ENCODE measurements at regions not wholly inside any gene's neighbourhood (a gene's known extent, or its start where the extent isn't known, plus 50 kb on each side); places are given as distances from the start of the nearest gene placed in this dataset.

GRCh38 chr2:220961143-220961860 lies 610.8 kb downstream of the EPHA4 start:
- DNase-seq = no peak

GRCh38 chr2:220962556-220962955 lies 609.5 kb downstream of the EPHA4 start:
- DNase-seq = no peak

- DNase-seq = no peak
Observed at GRCh38 chr2:220963076-220963475, 609.0 kb downstream of the EPHA4 start.

GRCh38 chr2:220963930-220964329 lies 608.2 kb downstream of the EPHA4 start:
- DNase-seq = no peak

GRCh38 chr2:220966636-220967035 lies 605.5 kb downstream of the EPHA4 start:
- DNase-seq = no peak

GRCh38 chr2:220969348-220969747 lies 602.8 kb downstream of the EPHA4 start:
- no peak for DNase-seq

GRCh38 chr2:220980966-220981675 lies 591.0 kb downstream of the EPHA4 start:
- DNase-seq = no peak

GRCh38 chr2:220981926-220982325 lies 590.2 kb downstream of the EPHA4 start:
- DNase-seq = no peak

GRCh38 chr2:220985561-220985960 lies 586.5 kb downstream of the EPHA4 start:
- no peak for DNase-seq

- no peak for DNase-seq
Observed at GRCh38 chr2:220987839-220988238, 584.3 kb downstream of the EPHA4 start.

GRCh38 chr2:220991972-220992371 lies 580.1 kb downstream of the EPHA4 start:
- no peak for DNase-seq

GRCh38 chr2:220994846-220995245 lies 577.3 kb downstream of the EPHA4 start:
- DNase-seq = no peak

GRCh38 chr2:220995581-220995980 lies 576.5 kb downstream of the EPHA4 start:
- DNase-seq = no peak

- DNase-seq = no peak
Observed at GRCh38 chr2:220998156-220998555, 573.9 kb downstream of the EPHA4 start.

GRCh38 chr2:220999356-220999755 lies 572.7 kb downstream of the EPHA4 start:
- DNase-seq = no peak

- no peak for DNase-seq
Observed at GRCh38 chr2:221001381-221001801, 570.7 kb downstream of the EPHA4 start.

GRCh38 chr2:221002101-221002685 lies 569.9 kb downstream of the EPHA4 start:
- no peak for DNase-seq

GRCh38 chr2:221005338-221005737 lies 566.8 kb downstream of the EPHA4 start:
- DNase-seq = no peak

GRCh38 chr2:221006084-221006483 lies 566.0 kb downstream of the EPHA4 start:
- no peak for DNase-seq

GRCh38 chr2:221016551-221016950 lies 555.6 kb downstream of the EPHA4 start:
- DNase-seq = no peak

- DNase-seq = no peak
Observed at GRCh38 chr2:221018262-221018661, 553.8 kb downstream of the EPHA4 start.

GRCh38 chr2:221019668-221020067 lies 552.4 kb downstream of the EPHA4 start:
- DNase-seq = no peak

GRCh38 chr2:221022554-221022953 lies 549.5 kb downstream of the EPHA4 start:
- no peak for DNase-seq

- no peak for DNase-seq
Observed at GRCh38 chr2:221025398-221025797, 546.7 kb downstream of the EPHA4 start.
